Esophagus (tissue), 2 donors: ENCODE measurements at regions not wholly inside any gene's neighbourhood (a gene's known extent, or its start where the extent isn't known, plus 50 kb on each side); places are given as distances from the start of the nearest gene placed in this dataset.
A peak's percentile ranks its signal among the peaks of the same experiment; 100 is the strongest.

ENCODE experiments used
- H3K27ac ChIP-seq, 2 donors: one replicate each; pipeline ENCODE4 v1.5.1; 2013; ENCODE audit warnings: low read depth in 2 of 2, mild to moderate bottlenecking in 2 of 2, inconsistent platforms in 1 of 2, low read length in 1 of 2, moderate library complexity in 1 of 2
- H3K27me3 ChIP-seq, 2 donors: one replicate each; pipeline ENCODE4 v1.6.1; 2013; ENCODE audit warnings: low read length in 2 of 2, control low read depth in 1 of 2, mild to moderate bottlenecking in 1 of 2; ENCODE audit not compliant: insufficient read depth in 2 of 2, control insufficient read depth in 1 of 2
- H3K36me3 ChIP-seq, 2 donors: one replicate each; pipeline ENCODE4 v1.6.1; 2013; ENCODE audit warnings: low read length in 1 of 2; ENCODE audit not compliant: control insufficient read depth in 2 of 2, insufficient read depth in 2 of 2
- H3K4me1 ChIP-seq, 2 donors: one replicate each; pipeline ENCODE4 v1.6.1; 2013; ENCODE audit warnings: low read length in 1 of 2; ENCODE audit not compliant: control insufficient read depth in 2 of 2, insufficient read depth in 2 of 2
- H3K4me3 ChIP-seq, 2 donors: one replicate each; pipeline ENCODE4 v1.5.1; 2013; ENCODE audit warnings: low read length in 2 of 2, mild to moderate bottlenecking in 2 of 2, low read depth in 1 of 2, moderate library complexity in 1 of 2
- H3K9me3 ChIP-seq, 2 donors: one replicate each; pipeline ENCODE4 v1.6.1; 2013; ENCODE audit warnings: mild to moderate bottlenecking in 2 of 2, low read depth in 1 of 2, low read length in 1 of 2, moderate library complexity in 1 of 2; ENCODE audit not compliant: control insufficient read depth in 2 of 2, insufficient read depth in 1 of 2
- WGBS, 2 donors: extraction: QIAGEN DNeasy Blood & Tissue Kit; methylation state at CpG; one replicate each; pipeline ENCODE4 v1.1.7; 2013; 5-methylcytosine and 5-hydroxymethylcytosine counted together
- donor health status: healthy with polysubstance abuse.
- donor health status: Bipolar disorder and iron deficiency.

GRCh38 chr17:72417627-72418026, 296.8 kb downstream of the SOX9 start:
- 96 to 99% methylated on average over 2 of the region's 2 CpGs for WGBS, 2 donors

GRCh38 chr17:72419866-72420774, 299.3 kb downstream of the SOX9 start:
- H3K36me3 ChIP-seq: no peaks in the 10 kb centered on the region
- no peak overlapping the region for H3K4me3 ChIP-seq
- no peaks in the 10 kb centered on the region for H3K27me3 ChIP-seq
- H3K9me3 ChIP-seq: peaks cover 0 to 3% of the 10 kb centered on the region in 2 donors
- H3K4me1 ChIP-seq: peaks cover 10 to 29% of the 10 kb centered on the region in 2 donors
- WGBS, 2 donors: 54% methylated on average over 11 of the region's 11 CpGs
- peak overlapping the region; percentile 66 to 69 for H3K27ac ChIP-seq

More at GRCh38 chr17:72417627-72418026, 296.8 kb downstream of the SOX9 start:
- Histone ChIP-seq H3K9me3 (peaks cover 0 to 3% of the 10 kb centered on the region in 2 donors), H3K27ac (no peak overlapping the region), H3K4me3 (no peak overlapping the region), H3K27me3 (no peaks in the 10 kb centered on the region), H3K36me3 (no peaks in the 10 kb centered on the region), H3K4me1 (peaks cover 9 to 22% of the 10 kb centered on the region in 2 donors)

DNA sequence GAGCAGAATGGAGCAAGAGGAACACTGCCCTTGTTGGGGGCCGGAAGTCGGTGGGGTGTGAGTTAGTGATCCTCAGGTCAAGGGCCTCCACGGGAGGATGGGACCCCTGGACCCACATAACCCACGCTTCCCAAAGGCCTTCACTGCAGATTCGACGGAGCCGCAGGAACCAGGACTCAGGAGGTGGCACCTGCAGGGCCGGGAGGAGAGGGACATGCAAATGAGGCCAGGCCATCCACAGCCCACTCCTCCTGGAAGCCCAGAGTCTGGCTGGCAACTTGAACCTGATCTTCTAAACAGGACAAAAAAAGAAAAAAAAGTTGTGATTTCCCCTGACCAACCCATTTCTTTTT, 299.9 kb downstream of the SOX9 start:
- peaks cover 0 to 3% of the 10 kb centered on the region in 2 donors for H3K9me3 ChIP-seq
- H3K27ac ChIP-seq: peak overlapping the region; percentile 66 to 69
- no peak overlapping the region for H3K4me3 ChIP-seq
- WGBS, 2 donors: 81 to 87% methylated on average over 8 of the region's 8 CpGs
- no peaks in the 10 kb centered on the region for H3K36me3 ChIP-seq
- H3K4me1 ChIP-seq: peaks cover 10 to 29% of the 10 kb centered on the region in 2 donors
- H3K27me3 ChIP-seq: no peaks in the 10 kb centered on the region

GRCh38 chr17:72421128-72422092, 300.6 kb downstream of the SOX9 start:
- Histone ChIP-seq H3K4me1 (peaks cover 10 to 29% of the 10 kb centered on the region in 2 donors), H3K27me3 (no peaks in the 10 kb centered on the region), H3K27ac (peak overlapping the region; percentile 66 to 88), H3K9me3 (peaks cover 0 to 3% of the 10 kb centered on the region in 2 donors), H3K36me3 (no peaks in the 10 kb centered on the region), H3K4me3 (no peak overlapping the region)
- 52 to 56% methylated on average over 11 of the region's 11 CpGs for WGBS, 2 donors

DNA sequence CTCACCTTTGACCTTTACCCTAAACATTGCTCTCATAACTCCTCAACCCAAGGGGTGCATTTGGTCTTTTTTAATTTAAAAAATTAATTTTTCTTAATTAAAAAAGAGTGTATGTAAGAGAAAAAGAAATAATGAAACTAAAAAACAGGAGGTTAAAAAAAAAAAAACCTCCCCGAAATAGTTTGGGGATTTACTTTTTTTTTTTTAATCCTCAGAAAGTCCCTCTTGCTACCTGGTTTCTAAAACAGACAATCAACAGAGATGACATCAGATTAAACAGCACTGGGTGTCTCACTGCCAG, 301.3 kb downstream of the SOX9 start:
- peaks cover 0 to 3% of the 10 kb centered on the region in 2 donors for H3K9me3 ChIP-seq
- H3K4me3 ChIP-seq: no peak overlapping the region
- WGBS, 2 donors: 43 to 44% methylated on average over 1 of the region's 1 CpG
- H3K27me3 ChIP-seq: no peaks in the 10 kb centered on the region
- no peak overlapping the region for H3K27ac ChIP-seq
- no peaks in the 10 kb centered on the region for H3K36me3 ChIP-seq
- H3K4me1 ChIP-seq: peaks cover 10 to 29% of the 10 kb centered on the region in 2 donors

- peak overlapping the region in 1 of 2 donors; percentile 8 for H3K27ac ChIP-seq
- H3K27me3 ChIP-seq: no peaks in the 10 kb centered on the region
- H3K36me3 ChIP-seq: no peaks in the 10 kb centered on the region
- peaks cover 0 to 1% of the 10 kb centered on the region in 2 donors for H3K9me3 ChIP-seq
- 31 to 38% methylated on average over 21 of the region's 21 CpGs for WGBS, 2 donors
- peaks cover 10 to 29% of the 10 kb centered on the region in 2 donors for H3K4me1 ChIP-seq
- H3K4me3 ChIP-seq: no peak overlapping the region
These were observed 301.9 kb downstream of the SOX9 start for GRCh38 chr17:72422505-72423285.

- Histone ChIP-seq H3K9me3 (no peaks in the 10 kb centered on the region), H3K27me3 (no peaks in the 10 kb centered on the region), H3K36me3 (no peaks in the 10 kb centered on the region), H3K4me3 (no peak overlapping the region), H3K4me1 (peaks cover 10 to 29% of the 10 kb centered on the region in 2 donors), H3K27ac (peak overlapping the region in 1 of 2 donors; percentile 8)
- 71 to 85% methylated on average over 5 of the region's 5 CpGs for WGBS, 2 donors
These were observed 302.4 kb downstream of the SOX9 start for GRCh38 chr17:72423286-72423589.

- H3K27ac ChIP-seq: no peak overlapping the region
- no peaks in the 10 kb centered on the region for H3K9me3 ChIP-seq
- H3K27me3 ChIP-seq: no peaks in the 10 kb centered on the region
- no peaks in the 10 kb centered on the region for H3K36me3 ChIP-seq
- 85 to 88% methylated on average over 14 of the region's 14 CpGs for WGBS, 2 donors
- peaks cover 10 to 29% of the 10 kb centered on the region in 2 donors for H3K4me1 ChIP-seq
- no peak overlapping the region for H3K4me3 ChIP-seq
These were observed 302.9 kb downstream of the SOX9 start for GRCh38 chr17:72423718-72424117.

DNA sequence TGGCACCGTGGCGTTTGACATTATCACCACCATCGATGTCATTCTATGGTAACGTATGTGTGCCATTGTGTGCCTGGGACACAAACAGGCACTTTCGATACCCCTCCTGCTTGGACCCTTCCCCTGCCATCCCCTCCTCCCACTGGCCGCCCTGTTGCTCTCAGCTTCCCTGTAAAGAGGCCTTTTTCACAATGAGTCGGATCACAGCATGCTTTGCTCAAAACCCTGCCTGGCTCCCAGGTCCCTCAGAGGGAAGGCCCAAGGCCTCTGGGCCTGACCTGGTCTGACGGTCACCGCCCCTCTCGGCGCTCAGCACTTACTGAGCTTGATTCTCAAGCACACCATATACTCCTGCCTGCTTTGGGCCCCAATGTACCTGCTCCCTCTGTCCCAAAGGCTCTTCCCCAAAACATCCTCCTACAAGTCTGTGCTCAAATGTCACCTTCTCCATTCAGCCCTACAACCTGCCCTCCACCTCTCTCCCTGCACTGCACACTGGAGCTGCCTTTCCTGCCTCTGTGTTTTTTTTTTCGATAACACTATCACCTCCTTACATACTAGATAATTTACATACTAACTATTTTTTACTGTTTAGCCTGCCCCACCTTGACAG, 303.8 kb downstream of the SOX9 start:
- no peaks in the 10 kb centered on the region for H3K27me3 ChIP-seq
- no peaks in the 10 kb centered on the region for H3K36me3 ChIP-seq
- peaks cover 10 to 27% of the 10 kb centered on the region in 2 donors for H3K4me1 ChIP-seq
- no peak overlapping the region for H3K27ac ChIP-seq
- WGBS, 2 donors: 91 to 95% methylated on average over 12 of the region's 12 CpGs
- no peaks in the 10 kb centered on the region for H3K9me3 ChIP-seq
- no peak overlapping the region for H3K4me3 ChIP-seq
